ENCODE measurements at regions not wholly inside any gene's neighbourhood (a gene's known extent, or its start where the extent isn't known, plus 50 kb on each side); places are given as distances from the start of the nearest gene placed in this dataset.
"Not testable (repeated sequence)": the region's sequence is repeated elsewhere in the genome, so short reads cannot be mapped to it uniquely, and the experiment has no call there.

- no peak for DNase-seq (ENCODE audit: low spot score)
- no peak overlapping the region for H3K27ac ChIP-seq
- no peak overlapping the region for H3K4me3 ChIP-seq
- TF ChIP-seq CTCF (IDR thresholded peaks at IDR 0.05): no peak
Measured at GRCh38 chr2:61617610-61618009, 79.5 kb upstream of the XPO1 start.

DNA sequence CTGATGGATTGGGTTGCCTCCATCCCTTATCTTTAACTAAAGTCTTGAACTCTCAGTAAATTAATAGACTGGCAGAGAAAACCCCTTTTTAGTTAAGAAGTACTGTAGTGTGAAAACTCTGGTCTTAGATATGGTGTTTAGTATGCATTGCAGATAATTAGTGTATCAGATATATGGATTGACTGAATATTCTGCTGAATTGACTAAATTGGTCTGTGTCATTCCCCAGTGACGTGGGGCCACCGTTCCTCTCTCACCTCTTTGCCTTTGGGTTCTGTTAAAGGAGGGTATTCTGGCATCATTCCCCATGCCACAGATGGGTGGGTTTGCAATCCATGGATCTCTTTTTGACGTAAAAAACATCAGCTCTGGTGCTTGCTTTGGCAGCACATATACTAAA is 67.1 kb upstream of the XPO1 start:
- Histone ChIP-seq H3K4me3 (no peak overlapping the region), H3K27ac (no peak overlapping the region)
- no peak for TF ChIP-seq CTCF (IDR thresholded peaks at IDR 0.05)
- no peak for DNase-seq (ENCODE audit: low spot score)

GRCh38 chr2:61604433-61604832 is 66.3 kb upstream of the XPO1 start:
- Histone ChIP-seq H3K4me3 (no peak overlapping the region), H3K27ac (no peak overlapping the region)
- no peak for DNase-seq (ENCODE audit: low spot score)
- no peak for TF ChIP-seq CTCF (IDR thresholded peaks at IDR 0.05)

GRCh38 chr2:61598515-61599156 is 60.5 kb upstream of the XPO1 start:
- not testable (repeated sequence) for H3K27ac ChIP-seq; DNase-seq (ENCODE audit: low spot score); H3K4me3 ChIP-seq

- H3K4me3 ChIP-seq: no peak overlapping the region
- no peak overlapping the region for H3K27ac ChIP-seq
- no peak for TF ChIP-seq CTCF (IDR thresholded peaks at IDR 0.05)
- DNase-seq (ENCODE audit: low spot score): no peak
Measured at GRCh38 chr2:61597300-61598289, 59.4 kb upstream of the XPO1 start.

DNA sequence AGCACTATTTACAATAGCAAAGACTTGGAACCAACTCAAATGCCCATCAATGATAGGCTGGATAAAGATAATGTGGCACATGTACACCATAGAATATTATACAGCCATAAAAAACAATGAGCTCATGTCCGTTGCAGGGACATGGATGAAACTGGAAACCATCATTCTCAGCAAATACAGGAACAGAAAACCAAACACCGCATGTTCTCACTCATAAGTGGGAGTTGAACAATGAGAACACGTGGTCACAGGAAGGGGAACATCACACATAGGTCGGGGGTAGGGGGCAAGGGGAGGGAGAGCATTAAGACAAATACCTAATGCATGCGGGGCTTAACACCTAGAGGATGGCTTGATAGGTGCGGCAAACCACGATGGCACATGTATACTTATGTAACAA is 56.0 kb upstream of the XPO1 start:
- H3K4me3 ChIP-seq; DNase-seq (ENCODE audit: low spot score); H3K27ac ChIP-seq: not testable (repeated sequence)

DNA sequence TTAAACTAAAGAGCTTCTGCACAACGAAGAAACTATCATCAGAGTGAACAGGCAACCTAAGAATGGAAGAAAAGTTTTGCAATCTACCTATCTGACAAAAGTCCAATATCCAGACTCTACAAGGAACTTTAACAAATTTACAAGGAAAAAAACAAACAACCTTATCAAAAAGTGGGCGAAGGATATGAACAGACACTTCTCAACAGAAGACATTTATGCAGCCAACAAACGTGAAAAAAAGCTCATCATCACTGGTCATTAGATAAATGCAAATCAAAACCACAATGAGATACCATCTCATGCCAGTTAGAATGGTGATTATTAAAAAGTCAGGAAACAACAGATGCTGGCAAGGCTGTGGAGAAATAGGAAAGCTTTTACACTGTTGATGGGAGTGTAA is 55.5 kb upstream of the XPO1 start:
- not testable (repeated sequence) for H3K4me3 ChIP-seq; H3K27ac ChIP-seq; DNase-seq (ENCODE audit: low spot score)

- no peak overlapping the region for H3K4me3 ChIP-seq
- no peak for DNase-seq (ENCODE audit: low spot score)
- no peak for TF ChIP-seq CTCF (IDR thresholded peaks at IDR 0.05)
Measured at GRCh38 chr2:61590214-61590613, 52.1 kb upstream of the XPO1 start.

More at GRCh38 chr2:61590214-61590613, 52.1 kb upstream of the XPO1 start:
- no peak overlapping the region for H3K27ac ChIP-seq

Measured in coronary artery (tissue), 2 donors.